ENCODE measurements at regions not wholly inside any gene's neighbourhood (a gene's known extent, or its start where the extent isn't known, plus 50 kb on each side); places are given as distances from the start of the nearest gene placed in this dataset.
"Not testable (repeated sequence)": the region's sequence is repeated elsewhere in the genome, so short reads cannot be mapped to it uniquely, and the experiment has no call there.

DNA sequence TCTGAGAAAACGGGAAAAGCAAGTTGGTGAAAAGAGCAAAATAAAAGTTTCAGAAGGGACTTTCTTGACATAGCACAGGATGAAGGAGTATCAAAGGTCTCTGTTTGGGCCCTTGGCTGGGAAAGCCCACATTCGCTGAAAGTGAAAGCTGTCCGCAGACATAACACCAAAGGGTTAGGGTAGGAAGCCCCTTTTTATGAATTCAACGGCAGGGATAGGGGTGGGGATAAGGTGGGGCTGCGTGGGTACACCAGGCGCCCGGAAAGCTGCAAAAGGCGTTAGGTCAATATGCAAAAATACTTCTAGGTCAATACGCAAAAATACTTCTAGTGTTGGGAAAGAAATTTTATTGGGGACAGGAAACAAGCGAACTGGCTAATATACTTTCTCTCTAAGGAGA, 135.1 kb downstream of the OR2B2 start:
- ATAC-seq (no peak), DNase-seq (no peak)
- H3K9me3 ChIP-seq: no peaks in the 10 kb centered on the region
- TF ChIP-seq, protein P1, sequence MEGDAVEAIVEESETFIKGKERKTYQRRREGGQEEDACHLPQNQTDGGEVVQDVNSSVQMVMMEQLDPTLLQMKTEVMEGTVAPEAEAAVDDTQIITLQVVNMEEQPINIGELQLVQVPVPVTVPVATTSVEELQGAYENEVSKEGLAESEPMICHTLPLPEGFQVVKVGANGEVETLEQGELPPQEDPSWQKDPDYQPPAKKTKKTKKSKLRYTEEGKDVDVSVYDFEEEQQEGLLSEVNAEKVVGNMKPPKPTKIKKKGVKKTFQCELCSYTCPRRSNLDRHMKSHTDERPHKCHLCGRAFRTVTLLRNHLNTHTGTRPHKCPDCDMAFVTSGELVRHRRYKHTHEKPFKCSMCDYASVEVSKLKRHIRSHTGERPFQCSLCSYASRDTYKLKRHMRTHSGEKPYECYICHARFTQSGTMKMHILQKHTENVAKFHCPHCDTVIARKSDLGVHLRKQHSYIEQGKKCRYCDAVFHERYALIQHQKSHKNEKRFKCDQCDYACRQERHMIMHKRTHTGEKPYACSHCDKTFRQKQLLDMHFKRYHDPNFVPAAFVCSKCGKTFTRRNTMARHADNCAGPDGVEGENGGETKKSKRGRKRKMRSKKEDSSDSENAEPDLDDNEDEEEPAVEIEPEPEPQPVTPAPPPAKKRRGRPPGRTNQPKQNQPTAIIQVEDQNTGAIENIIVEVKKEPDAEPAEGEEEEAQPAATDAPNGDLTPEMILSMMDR (IDR thresholded peaks at IDR 0.05): no peak
- H3K4me3 ChIP-seq: no peak overlapping the region
- intact Hi-C loops (cut with DNase I): loop anchor here in 2 of 10 donors (10.0 kb wide), 1 partner anchor 118 kb away; a partner anchor contains a TSS
- peaks cover 0 to 74% (median 49%) of the 10 kb centered on the region in 7 donors for H3K27me3 ChIP-seq
- 62 to 73% methylated on average over 10 of the region's 10 CpGs for WGBS, 2 donors
- H3K4me1 ChIP-seq: peaks cover 0 to 16% (median 2%) of the 10 kb centered on the region in 9 donors
- no peaks in the 10 kb centered on the region for H3K36me3 ChIP-seq
- H3K27ac ChIP-seq: no peak overlapping the region

DNA sequence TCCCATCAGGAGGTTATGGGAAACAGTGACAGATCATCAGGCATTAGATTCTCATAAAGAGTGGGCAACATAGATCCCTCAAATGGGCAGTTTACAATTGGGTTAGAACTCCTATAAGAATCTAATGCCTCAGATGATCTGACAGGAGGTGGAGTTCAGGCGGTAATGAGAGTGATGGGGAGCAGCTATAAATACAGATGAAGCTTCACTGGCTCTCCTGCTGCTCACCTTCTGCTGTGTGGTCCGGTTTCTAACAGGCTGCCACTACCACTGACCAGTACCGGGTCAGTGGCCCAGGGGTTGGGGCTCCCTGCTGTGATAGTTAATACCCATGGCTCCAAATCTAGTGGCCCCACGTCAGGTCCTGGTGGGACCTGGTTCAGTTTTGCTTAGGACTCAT, 135.7 kb downstream of the OR2B2 start:
- H3K4me3 ChIP-seq: no peak overlapping the region
- TF ChIP-seq, protein P1 (IDR thresholded peaks at IDR 0.05): no peak
- no peaks in the 10 kb centered on the region for H3K36me3 ChIP-seq
- whole genome bisulfite sequencing, 2 donors: 85 to 87% methylated on average over 4 of the region's 4 CpGs
- H3K4me1 ChIP-seq: peaks cover 0 to 18% (median 5%) of the 10 kb centered on the region in 9 donors
- H3K9me3 ChIP-seq: no peaks in the 10 kb centered on the region
- ATAC-seq (no peak), DNase-seq (no peak)
- H3K27me3 ChIP-seq: peaks cover 0 to 80% (median 55%) of the 10 kb centered on the region in 7 donors
- intact Hi-C loops (cut with DNase I): loop anchor here in 2 of 10 donors (10.0 kb wide), 1 partner anchor 118 kb away; a partner anchor contains a TSS
- no peak overlapping the region for H3K27ac ChIP-seq

DNA sequence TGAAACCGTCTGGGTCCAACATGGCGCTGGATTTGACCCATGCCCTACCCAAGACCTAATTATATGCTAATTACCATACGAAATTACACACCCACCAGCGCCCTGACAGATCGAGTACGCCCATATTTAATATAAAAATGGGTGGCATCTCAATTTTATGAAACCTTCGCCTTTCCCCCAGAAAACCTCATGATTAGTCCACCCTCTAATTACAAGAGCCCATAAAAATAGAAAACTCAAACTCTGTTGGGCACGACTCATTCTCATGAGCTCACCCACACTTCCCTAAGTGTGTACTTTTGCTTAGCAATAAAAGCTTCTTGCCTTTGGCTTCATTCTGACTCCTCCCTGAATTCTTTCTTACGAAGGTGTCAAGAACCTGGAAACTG, 136.4 kb downstream of the OR2B2 start:
- intact Hi-C loops (cut with DNase I): loop anchor here in 2 of 10 donors (10.0 kb wide), 1 partner anchor 119 kb away; a partner anchor contains a TSS
- Histone ChIP-seq H3K4me1 (peaks cover 0 to 18% (median 5%) of the 10 kb centered on the region in 9 donors), H3K36me3 (no peaks in the 10 kb centered on the region), H3K4me3 (no peak overlapping the region), H3K9me3 (no peaks in the 10 kb centered on the region), H3K27ac (no peak overlapping the region), H3K27me3 (peaks cover 0 to 82% (median 58%) of the 10 kb centered on the region in 7 donors)
- ATAC-seq (no peak), DNase-seq (no peak)
- TF ChIP-seq, protein P1 (IDR thresholded peaks at IDR 0.05): no peak
- WGBS, 2 donors: 86 to 87% methylated on average over 9 of the region's 9 CpGs

DNA sequence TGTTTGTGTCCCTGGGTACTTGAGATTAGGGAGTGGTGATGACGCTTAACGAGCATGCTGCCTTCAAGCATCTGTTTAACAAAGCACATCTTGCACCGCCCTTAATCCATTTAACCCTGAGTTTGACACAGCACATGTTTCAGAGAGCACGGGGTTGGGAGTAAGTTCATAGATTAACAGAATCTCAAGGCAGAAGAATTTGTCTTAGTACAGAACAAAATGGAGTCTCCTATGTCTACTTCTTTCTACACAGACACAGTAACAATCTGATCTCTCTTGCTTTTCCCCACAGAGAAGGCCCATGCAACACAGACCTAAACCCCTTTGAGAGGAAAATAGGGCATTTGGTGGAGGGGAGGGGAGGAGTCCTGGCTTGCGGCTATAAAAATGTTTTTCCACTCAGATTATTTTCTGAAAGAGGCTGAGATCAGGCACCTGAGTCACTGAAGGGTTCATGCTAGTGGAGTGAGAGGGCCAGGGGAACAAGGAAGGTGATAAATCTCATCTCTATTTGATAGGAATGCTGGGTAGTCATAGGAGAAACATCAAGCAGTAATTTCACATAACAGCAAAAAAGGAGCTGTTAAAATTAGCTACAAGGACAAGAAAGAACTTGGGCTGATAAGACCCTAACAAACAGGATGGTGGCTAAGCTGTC, 136.9 kb downstream of the OR2B2 start:
- not testable (repeated sequence) for ATAC-seq, H3K27ac ChIP-seq, H3K9me3 ChIP-seq, H3K36me3 ChIP-seq, DNase-seq, H3K4me3 ChIP-seq
- intact Hi-C loops (cut with DNase I): loop anchor here in 2 of 10 donors (10.0 kb wide), 1 partner anchor 120 kb away; a partner anchor contains a TSS
- WGBS, 2 donors: 53 to 54% methylated on average over 4 to 5 of the region's 5 CpGs
- Histone ChIP-seq H3K27me3 (peaks cover 0 to 82% (median 61%) of the 10 kb centered on the region in 7 donors), H3K4me1 (peaks cover 0 to 18% (median 5%) of the 10 kb centered on the region in 9 donors)

DNA sequence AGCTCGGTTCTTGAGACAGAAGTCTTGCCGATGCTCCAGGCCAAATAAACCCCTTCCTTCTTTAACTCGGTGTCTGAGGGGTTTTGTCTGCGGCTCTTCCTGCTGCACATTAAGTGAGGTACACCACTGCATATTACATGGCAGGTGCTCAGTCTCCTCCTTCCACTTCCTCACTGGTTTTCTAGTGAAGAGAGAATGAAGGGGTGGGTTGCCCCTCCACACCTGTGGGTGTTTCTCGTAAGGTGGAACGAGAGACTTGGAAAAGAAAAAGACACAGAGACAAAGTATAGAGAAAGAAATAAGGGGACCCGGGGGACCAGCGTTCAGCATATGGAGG, 138.0 kb downstream of the OR2B2 start:
- not testable (repeated sequence) for H3K27ac ChIP-seq, H3K9me3 ChIP-seq, H3K36me3 ChIP-seq, ATAC-seq, DNase-seq, H3K4me3 ChIP-seq
- Histone ChIP-seq H3K4me1 (peaks cover 0 to 18% (median 5%) of the 10 kb centered on the region in 9 donors), H3K27me3 (peaks cover 7 to 83% (median 68%) of the 10 kb centered on the region in 7 donors)
- intact Hi-C loops (cut with DNase I): loop anchor here in 5 of 10 donors (5.0 to 10.0 kb wide), 2 partner anchors 121 to 123 kb away; a partner anchor contains a TSS
- WGBS, 2 donors: 85 to 87% methylated on average over 8 of the region's 8 CpGs

DNA sequence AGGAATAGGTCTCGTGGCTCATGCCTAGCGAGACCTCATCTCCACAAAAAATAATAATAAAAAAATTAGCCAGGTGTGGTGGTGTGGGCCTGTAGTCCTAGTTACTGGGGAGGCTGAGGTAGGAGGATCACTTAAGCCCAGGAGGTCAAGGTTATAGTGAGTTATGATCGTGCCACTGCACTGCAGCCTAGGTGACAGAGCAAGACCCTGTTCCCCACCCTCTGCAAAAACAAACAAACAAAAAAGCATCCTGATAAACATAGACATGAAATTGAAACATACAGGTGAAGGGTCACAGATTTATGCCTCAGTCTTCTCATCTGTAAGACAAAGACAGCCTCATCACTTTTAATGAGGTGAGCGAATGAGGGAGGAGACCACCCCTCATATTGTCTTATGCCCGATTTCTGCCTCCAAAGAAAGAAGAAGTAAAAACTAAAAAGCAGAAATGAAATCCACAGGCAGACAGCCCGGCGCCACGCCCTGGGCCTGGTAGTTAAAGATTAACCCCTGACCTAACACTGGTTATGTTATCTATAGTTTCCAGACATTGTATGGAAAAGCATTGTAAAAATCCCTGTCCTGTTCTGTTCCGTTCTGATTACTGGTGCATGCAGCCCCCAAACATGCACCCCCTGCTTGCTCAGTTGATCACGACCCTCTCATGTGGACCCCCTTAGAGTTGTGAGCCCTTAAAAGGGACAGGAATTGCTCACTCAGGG, 138.5 kb downstream of the OR2B2 start:
- Histone ChIP-seq H3K27me3 (peaks cover 7 to 83% (median 68%) of the 10 kb centered on the region in 7 donors), H3K4me1 (peaks cover 0 to 18% (median 5%) of the 10 kb centered on the region in 9 donors)
- 85 to 86% methylated on average over 10 of the region's 10 CpGs for WGBS, 2 donors
- intact Hi-C loops (cut with DNase I): loop anchor here in 8 of 10 donors (2.0 to 10.0 kb wide), 3 partner anchors 121 to 124 kb away; a partner anchor contains a TSS
- H3K4me3 ChIP-seq, H3K27ac ChIP-seq, H3K9me3 ChIP-seq, H3K36me3 ChIP-seq, DNase-seq, ATAC-seq: not testable (repeated sequence)

All from heart right ventricle (tissue), 16 donors.